HL-60 (cell line): ENCODE measurements at regions not wholly inside any gene's neighbourhood (a gene's known extent, or its start where the extent isn't known, plus 50 kb on each side); places are given as distances from the start of the nearest gene placed in this dataset.

Experiments used
- DNase-seq, 2 experiments: peaks; one replicate each; pipeline ENCODE4 v3.0.0-alpha.2; 2010 to 2020; ENCODE audit warnings: low read depth in 1 of 2, low spot score in 1 of 2
- H3K27ac ChIP-seq: fragments of 250-450 bp; sonication (Bioruptor Pico); replicated peaks from 2 replicates; pipeline ENCODE4 v1.5.1; 2020; ENCODE audit warnings: mild to moderate bottlenecking, moderate library complexity
- H3K27me3 ChIP-seq: fragments of 250-450 bp; sonication (Bioruptor Pico); 2 replicates; pipeline ENCODE4 v1.5.1; 2021; ENCODE audit warnings: mild to moderate bottlenecking, moderate library complexity; ENCODE audit not compliant: insufficient read depth, poor library complexity, severe bottlenecking
- H3K4me3 ChIP-seq: replicated peaks from 2 replicates; pipeline ENCODE4 v1.5.1; 2011; ENCODE audit warnings: mild to moderate bottlenecking, control low read depth, low read length; ENCODE audit not compliant: insufficient read depth
- CTCF ChIP-seq: IDR thresholded peaks from one replicate; pipeline ENCODE4 v1.5.1; 2011; ENCODE audit warnings: low read length, control low read depth, inconsistent platforms; ENCODE audit not compliant: insufficient read depth
- GABPA ChIP-seq: IDR thresholded peaks from 2 replicates; pipeline ENCODE4 v1.6.1; 2012; ENCODE audit warnings: low read depth
- POLR2AphosphoS5 ChIP-seq: IDR thresholded peaks from 2 replicates; pipeline ENCODE4 v1.6.1; 2012; ENCODE audit warnings: low read depth
- REST ChIP-seq: IDR thresholded peaks from 2 replicates; pipeline ENCODE4 v1.6.1; 2012; ENCODE audit warnings: low read depth; ENCODE audit not compliant: insufficient replicate concordance
- SPI1 ChIP-seq: IDR thresholded peaks from 2 replicates; pipeline ENCODE4 v1.6.1; 2012; ENCODE audit warnings: low read depth, mild to moderate bottlenecking, borderline replicate concordance

- DNase-seq = no peak
- H3K27ac ChIP-seq = no peak overlapping the region
Observed at GRCh38 chr13:106232681-106233080, 302.8 kb downstream of the EFNB2 start.

GRCh38 chr13:106230450-106230849 is 305.0 kb downstream of the EFNB2 start:
- no peak for DNase-seq
- no peak overlapping the region for H3K4me3 ChIP-seq
- no peaks in the 10 kb centered on the region for H3K27me3 ChIP-seq
- H3K27ac ChIP-seq = no peak overlapping the region
- TF ChIP-seq SPI1 = no peak
- TF ChIP-seq POLR2AphosphoS5 = no peak
- no peak for TF ChIP-seq GABPA
- no peak for TF ChIP-seq REST
- no peak for TF ChIP-seq CTCF

More at GRCh38 chr13:106232681-106233080, 302.8 kb downstream of the EFNB2 start:
- TF ChIP-seq GABPA = no peak
- no peak for TF ChIP-seq SPI1
- no peak for TF ChIP-seq REST
- no peak for TF ChIP-seq CTCF
- no peak for TF ChIP-seq POLR2AphosphoS5
- H3K4me3 ChIP-seq = no peak overlapping the region
- H3K27me3 ChIP-seq = no peaks in the 10 kb centered on the region

GRCh38 chr13:106225126-106225525 is 310.3 kb downstream of the EFNB2 start:
- DNase-seq = no peak
- no peak for TF ChIP-seq SPI1
- no peak for TF ChIP-seq GABPA
- TF ChIP-seq CTCF = no peak
- no peak for TF ChIP-seq POLR2AphosphoS5
- TF ChIP-seq REST = no peak
- Histone ChIP-seq H3K27me3 (no peaks in the 10 kb centered on the region), H3K27ac (no peak overlapping the region), H3K4me3 (no peak overlapping the region)
